ENCODE measurements at regions not wholly inside any gene's neighbourhood (a gene's known extent, or its start where the extent isn't known, plus 50 kb on each side); places are given as distances from the start of the nearest gene placed in this dataset.
"Not testable (repeated sequence)": the region's sequence is repeated elsewhere in the genome, so short reads cannot be mapped to it uniquely, and the experiment has no call there.

GRCh38 chr14:103271189-103271588 is 62.8 kb upstream of the EIF5 start:
- DNase-seq = no peak

GRCh38 chr14:103273145-103273744 is 60.8 kb upstream of the EIF5 start:
- no peak for DNase-seq

DNA sequence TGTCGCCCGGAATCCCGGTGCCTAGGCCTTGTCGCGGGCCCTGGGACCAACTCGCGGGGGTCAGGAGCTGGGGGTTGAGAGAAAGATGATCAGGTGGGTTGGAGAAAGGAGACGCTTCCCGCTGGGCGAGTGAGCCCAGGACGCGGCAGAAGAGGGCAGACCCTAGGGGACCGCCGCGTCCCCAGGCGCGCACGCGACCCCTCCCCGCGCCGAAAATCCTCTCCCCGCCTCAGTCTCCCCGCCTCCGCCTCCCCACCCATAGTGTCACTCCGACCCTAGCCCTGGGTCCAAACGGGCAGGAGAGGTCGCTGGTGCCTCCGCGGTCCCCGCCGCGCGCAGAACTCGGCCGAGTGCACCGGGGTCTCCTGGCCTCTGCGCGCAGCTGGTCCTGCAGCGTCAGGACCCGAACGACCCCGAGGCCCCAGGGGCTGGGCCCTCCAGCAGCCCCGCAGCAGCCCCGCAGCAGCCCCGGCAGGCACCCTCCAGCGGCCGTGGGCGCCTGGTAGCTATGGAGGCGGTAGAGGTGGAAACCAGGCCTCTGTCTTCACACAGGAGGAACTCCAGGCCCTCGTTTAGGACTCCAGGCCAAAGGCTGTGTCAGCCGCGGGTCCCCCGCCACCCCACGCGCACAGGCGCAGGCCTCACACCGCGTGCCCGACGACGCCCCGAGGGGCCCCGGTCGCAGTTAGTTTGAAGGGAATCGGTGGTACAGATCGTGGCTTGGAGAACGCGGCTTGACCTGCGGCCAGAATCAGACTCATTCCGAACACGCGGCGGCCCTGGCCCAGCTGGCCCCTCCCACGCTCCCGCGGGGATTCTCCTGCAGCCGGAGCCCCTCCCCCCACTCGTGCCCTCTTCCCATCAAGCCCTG is 60.1 kb upstream of the EIF5 start:
- no peak for DNase-seq

GRCh38 chr14:103275000-103275399 is 59.0 kb upstream of the EIF5 start:
- no peak for DNase-seq

- no peak for DNase-seq
These were observed 56.1 kb upstream of the EIF5 start for GRCh38 chr14:103277931-103278330.

- DNase-seq = no peak
These were observed 54.7 kb upstream of the EIF5 start for GRCh38 chr14:103279142-103280025.

GRCh38 chr14:103280278-103280928 is 53.6 kb upstream of the EIF5 start:
- DNase-seq = peak; percentile 24

- DNase-seq = peak; percentile 96
These were observed 52.4 kb upstream of the EIF5 start for GRCh38 chr14:103281496-103282231.

- not testable (repeated sequence) for DNase-seq
These were observed 51.7 kb upstream of the EIF5 start for GRCh38 chr14:103282309-103282708.

DNA sequence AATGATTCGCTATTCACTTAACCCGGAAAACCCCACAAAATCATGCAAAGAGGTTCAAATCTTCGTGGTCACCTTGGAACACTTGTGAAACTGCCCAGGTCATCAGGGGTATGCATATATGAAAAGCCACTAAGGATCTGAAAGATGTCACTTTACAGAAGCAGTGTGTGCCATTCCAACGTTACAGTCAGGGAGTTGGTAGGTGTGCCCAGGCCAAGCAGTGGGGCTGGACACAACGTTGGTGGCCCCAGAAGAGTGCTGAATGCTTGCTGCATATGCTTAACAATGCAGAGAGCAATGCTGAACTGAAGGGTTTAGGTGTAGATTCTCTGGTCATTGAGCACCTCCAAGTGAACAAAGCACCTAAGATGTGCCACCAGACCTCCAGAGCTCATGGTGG is 51.1 kb upstream of the EIF5 start:
- DNase-seq = no peak

DNA sequence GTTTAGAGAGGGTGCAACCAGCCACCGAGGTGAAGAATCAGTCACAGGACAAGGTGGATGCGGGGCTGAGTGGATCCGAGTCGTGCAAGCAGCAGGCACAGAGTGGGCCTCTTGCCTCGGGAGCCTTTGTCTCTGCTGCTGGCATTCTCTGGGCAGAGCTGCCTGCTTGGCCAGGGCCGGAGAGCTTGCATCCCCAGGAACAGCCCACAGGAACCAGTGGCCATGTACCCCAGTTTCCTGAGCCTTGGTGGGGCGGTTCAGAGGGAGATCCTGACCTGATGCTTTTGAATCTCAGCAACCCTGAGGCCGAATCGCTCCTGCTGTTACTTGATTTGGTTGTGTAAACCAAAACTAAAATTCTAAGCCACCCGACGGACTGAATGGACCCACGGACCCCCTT is 50.1 kb upstream of the EIF5 start:
- no peak for DNase-seq
